B cell (primary cell): ENCODE measurements at regions not wholly inside any gene's neighbourhood (a gene's known extent, or its start where the extent isn't known, plus 50 kb on each side); places are given as distances from the start of the nearest gene placed in this dataset.

Experiments
- EZH2 ChIP-seq: IDR thresholded peaks from 2 replicates; pipeline ENCODE4 v1.6.1; 2012; ENCODE audit warnings: borderline replicate concordance, low read depth, mild to moderate bottlenecking, moderate library complexity, low read length; ENCODE audit not compliant: insufficient read depth, poor library complexity, severe bottlenecking
- TF ChIP-seq, protein P1 (sequence below): fragments of 200-600 bp; IDR thresholded peaks from one replicate; pipeline ENCODE4 v1.8.0; 2022; ENCODE audit warnings: antibody characterized with exemption, mild to moderate bottlenecking

DNA sequence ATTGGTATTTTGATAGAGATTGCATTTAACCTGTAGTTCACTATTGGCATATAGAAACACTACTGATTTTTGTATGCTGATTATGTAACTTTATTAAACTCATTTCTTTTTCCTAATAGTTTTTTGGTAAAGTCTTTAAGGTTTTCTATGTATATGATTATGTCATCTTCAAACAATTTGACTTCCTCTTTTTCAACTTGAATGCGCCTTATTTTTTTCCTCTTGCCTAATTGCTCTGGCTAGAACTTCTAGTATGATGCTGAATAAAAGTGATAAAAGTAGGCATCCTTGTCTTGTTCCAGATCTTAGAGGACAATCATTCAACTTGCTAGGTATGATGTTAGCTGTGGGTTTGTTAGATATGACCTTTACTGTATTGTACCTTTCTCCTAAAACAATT is 1034.9 kb downstream of the PCDH9 start:
- TF ChIP-seq, protein P1, sequence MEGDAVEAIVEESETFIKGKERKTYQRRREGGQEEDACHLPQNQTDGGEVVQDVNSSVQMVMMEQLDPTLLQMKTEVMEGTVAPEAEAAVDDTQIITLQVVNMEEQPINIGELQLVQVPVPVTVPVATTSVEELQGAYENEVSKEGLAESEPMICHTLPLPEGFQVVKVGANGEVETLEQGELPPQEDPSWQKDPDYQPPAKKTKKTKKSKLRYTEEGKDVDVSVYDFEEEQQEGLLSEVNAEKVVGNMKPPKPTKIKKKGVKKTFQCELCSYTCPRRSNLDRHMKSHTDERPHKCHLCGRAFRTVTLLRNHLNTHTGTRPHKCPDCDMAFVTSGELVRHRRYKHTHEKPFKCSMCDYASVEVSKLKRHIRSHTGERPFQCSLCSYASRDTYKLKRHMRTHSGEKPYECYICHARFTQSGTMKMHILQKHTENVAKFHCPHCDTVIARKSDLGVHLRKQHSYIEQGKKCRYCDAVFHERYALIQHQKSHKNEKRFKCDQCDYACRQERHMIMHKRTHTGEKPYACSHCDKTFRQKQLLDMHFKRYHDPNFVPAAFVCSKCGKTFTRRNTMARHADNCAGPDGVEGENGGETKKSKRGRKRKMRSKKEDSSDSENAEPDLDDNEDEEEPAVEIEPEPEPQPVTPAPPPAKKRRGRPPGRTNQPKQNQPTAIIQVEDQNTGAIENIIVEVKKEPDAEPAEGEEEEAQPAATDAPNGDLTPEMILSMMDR, result no peak
- TF ChIP-seq EZH2, result no peak
